ENCODE measurements at regions not wholly inside any gene's neighbourhood (a gene's known extent, or its start where the extent isn't known, plus 50 kb on each side); places are given as distances from the start of the nearest gene placed in this dataset.

- no peaks in the 10 kb centered on the region for H3K27me3 ChIP-seq (ENCODE audit: control insufficient read depth, insufficient read depth, low read length)
- H3K27ac ChIP-seq (ENCODE audit: low read length), result no peak overlapping the region
- Mint-ChIP-seq H3K36me3 (peaks cover 47% of the 10 kb centered on the region), H3K27me3 (ENCODE audit: low read depth in 2 of 2) (no peaks in the 10 kb centered on the region), H3K9me3 (peaks cover 35 to 53% of the 10 kb centered on the region in 2 donors), H3K4me3 (no peak overlapping the region), H3K27ac (no peak overlapping the region), H3K4me1 (no peaks in the 10 kb centered on the region)
- H3K4me1 ChIP-seq (ENCODE audit: control insufficient read depth, insufficient read depth, low read length), result no peaks in the 10 kb centered on the region
- intact Hi-C loops (cut with micrococcal nuclease), result no loop called here
- peaks cover 64% of the 10 kb centered on the region for H3K9me3 ChIP-seq (ENCODE audit: control insufficient read depth, insufficient read depth, low read length)
- TF ChIP-seq CTCF (IDR thresholded peaks at IDR 0.05), result no peak
- WGBS (ENCODE audit: insufficient coverage), result 56% methylated on average over 2 of the region's 2 CpGs
- no peak overlapping the region for H3K4me3 ChIP-seq (ENCODE audit: low read length)
- DNase-seq (no peak), ATAC-seq (no peak)
- no peaks in the 10 kb centered on the region for H3K36me3 ChIP-seq (ENCODE audit: control insufficient read depth, insufficient read depth, low read length)
These were observed 2449.5 kb downstream of the TP53TG3F start for GRCh38 chr16:35908942-35909341.

DNA sequence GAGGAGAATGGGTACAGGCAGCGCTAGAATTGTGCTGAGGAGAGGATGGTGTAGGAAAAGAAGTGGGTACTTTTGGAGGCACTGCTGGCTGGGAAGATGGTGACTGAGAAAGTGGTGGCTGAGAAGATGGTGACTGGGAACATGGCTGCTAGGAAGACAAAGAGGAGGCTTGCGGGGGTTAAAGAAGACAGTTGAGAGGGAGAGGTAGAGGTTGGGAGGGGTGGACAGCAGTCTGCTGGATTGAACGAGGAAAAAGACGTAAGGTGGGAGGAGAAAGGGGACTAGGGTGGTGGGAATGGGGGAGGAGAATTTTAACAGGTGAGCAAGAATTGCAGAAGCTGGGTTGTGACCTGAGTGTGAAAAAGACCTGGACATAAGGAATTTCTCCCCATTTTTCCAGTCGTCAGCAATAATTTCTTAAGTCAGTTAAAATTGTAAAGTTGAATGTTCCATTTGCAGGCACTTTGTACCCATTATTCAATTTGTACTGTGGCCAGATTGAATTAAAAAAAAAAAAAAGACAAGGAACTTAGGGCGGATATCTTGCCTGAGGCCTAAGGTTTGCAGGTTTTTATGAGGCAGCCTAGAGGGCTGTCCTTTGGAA, 2450.0 kb downstream of the TP53TG3F start:
- H3K36me3 Mint-ChIP-seq, result peaks cover 43% of the 10 kb centered on the region
- H3K9me3 Mint-ChIP-seq, result peaks cover 35 to 48% of the 10 kb centered on the region in 2 donors
- intact Hi-C loops (cut with micrococcal nuclease), result no loop called here

GRCh38 chr16:35910409-35910808, 2451.0 kb downstream of the TP53TG3F start:
- intact Hi-C loops (cut with micrococcal nuclease), result no loop called here
- DNase-seq (no peak), ATAC-seq (no peak)
- Histone ChIP-seq H3K27me3 (ENCODE audit: control insufficient read depth, insufficient read depth, low read length) (no peaks in the 10 kb centered on the region), H3K27ac (ENCODE audit: low read length) (no peak overlapping the region), H3K36me3 (ENCODE audit: control insufficient read depth, insufficient read depth, low read length) (no peaks in the 10 kb centered on the region), H3K4me1 (ENCODE audit: control insufficient read depth, insufficient read depth, low read length) (no peaks in the 10 kb centered on the region), H3K9me3 (ENCODE audit: control insufficient read depth, insufficient read depth, low read length) (peaks cover 60% of the 10 kb centered on the region), H3K4me3 (ENCODE audit: low read length) (no peak overlapping the region)
- 83% methylated on average over 4 of the region's 4 CpGs for WGBS (ENCODE audit: insufficient coverage)
- Mint-ChIP-seq H3K4me1 (no peaks in the 10 kb centered on the region), H3K27me3 (ENCODE audit: low read depth in 2 of 2) (no peaks in the 10 kb centered on the region), H3K27ac (no peak overlapping the region), H3K9me3 (peaks cover 31 to 40% of the 10 kb centered on the region in 2 donors), H3K36me3 (peaks cover 33% of the 10 kb centered on the region), H3K4me3 (no peak overlapping the region)
- no peak for TF ChIP-seq CTCF (IDR thresholded peaks at IDR 0.05)

More for the DNA sequence above, 2450.0 kb downstream of the TP53TG3F start:
- Histone ChIP-seq H3K4me3 (ENCODE audit: low read length) (no peak overlapping the region), H3K27me3 (ENCODE audit: control insufficient read depth, insufficient read depth, low read length) (no peaks in the 10 kb centered on the region), H3K9me3 (ENCODE audit: control insufficient read depth, insufficient read depth, low read length) (peaks cover 63% of the 10 kb centered on the region), H3K4me1 (ENCODE audit: control insufficient read depth, insufficient read depth, low read length) (no peaks in the 10 kb centered on the region), H3K27ac (ENCODE audit: low read length) (no peak overlapping the region), H3K36me3 (ENCODE audit: control insufficient read depth, insufficient read depth, low read length) (no peaks in the 10 kb centered on the region)
- WGBS (ENCODE audit: insufficient coverage), result 94% methylated on average over 6 of the region's 6 CpGs
- Mint-ChIP-seq H3K27ac (no peak overlapping the region), H3K27me3 (ENCODE audit: low read depth in 2 of 2) (no peaks in the 10 kb centered on the region), H3K4me3 (no peak overlapping the region), H3K4me1 (no peaks in the 10 kb centered on the region)
- ATAC-seq (no peak), DNase-seq (no peak)
- no peak for TF ChIP-seq CTCF (IDR thresholded peaks at IDR 0.05)

- no peak for ATAC-seq
These were observed 2452.5 kb downstream of the TP53TG3F start for GRCh38 chr16:35911899-35912298.

More at GRCh38 chr16:35911899-35912298, 2452.5 kb downstream of the TP53TG3F start:
- Mint-ChIP-seq H3K27me3 (ENCODE audit: low read depth in 2 of 2) (no peaks in the 10 kb centered on the region), H3K27ac (no peak overlapping the region), H3K4me1 (no peaks in the 10 kb centered on the region), H3K36me3 (peaks cover 19% of the 10 kb centered on the region), H3K4me3 (no peak overlapping the region), H3K9me3 (peaks cover 21 to 30% of the 10 kb centered on the region in 2 donors)
- intact Hi-C loops (cut with micrococcal nuclease), result no loop called here
- Histone ChIP-seq H3K36me3 (ENCODE audit: control insufficient read depth, insufficient read depth, low read length) (no peaks in the 10 kb centered on the region), H3K9me3 (ENCODE audit: control insufficient read depth, insufficient read depth, low read length) (peaks cover 47% of the 10 kb centered on the region), H3K27ac (ENCODE audit: low read length) (no peak overlapping the region), H3K4me1 (ENCODE audit: control insufficient read depth, insufficient read depth, low read length) (no peaks in the 10 kb centered on the region), H3K4me3 (ENCODE audit: low read length) (no peak overlapping the region), H3K27me3 (ENCODE audit: control insufficient read depth, insufficient read depth, low read length) (no peaks in the 10 kb centered on the region)
- DNase-seq, result no peak
- TF ChIP-seq CTCF (IDR thresholded peaks at IDR 0.05), result no peak
- 87% methylated on average over 8 of the region's 8 CpGs for WGBS (ENCODE audit: insufficient coverage)

Data from natural killer cell (primary cell).